Naive B cell (primary cell): ENCODE measurements at regions not wholly inside any gene's neighbourhood (a gene's known extent, or its start where the extent isn't known, plus 50 kb on each side); places are given as distances from the start of the nearest gene placed in this dataset.

Experiments used
- ATAC-seq, 2 donors: fragments of 150-1000 bp; cut with Tn5 transposase; 2 replicates each; pipeline ENCODE4 v1.10.0; 2021; ENCODE audit warnings: low read depth in 2 of 2, mild to moderate bottlenecking in 2 of 2, moderate library complexity in 2 of 2
- DNase-seq: peaks from one replicate; pipeline ENCODE4 v3.0.0; 2022
- H3K27ac Mint-ChIP-seq, 6 donors: one replicate each; pipeline ENCODE4 v1.8.0; 2020 to 2022; ENCODE audit warnings: mild to moderate bottlenecking in 6 of 6, mixed read lengths in 6 of 6, moderate library complexity in 5 of 6, inconsistent platforms in 2 of 6
- H3K27me3 Mint-ChIP-seq, 3 donors: one replicate each; pipeline ENCODE4 v1.8.0; 2021 to 2022; ENCODE audit warnings: mixed read lengths in 3 of 3, mild to moderate bottlenecking in 1 of 3
- H3K36me3 Mint-ChIP-seq, 2 donors: one replicate each; pipeline ENCODE4 v1.8.0; 2020 to 2022; ENCODE audit warnings: mixed read lengths in 2 of 2, inconsistent platforms in 1 of 2, mild to moderate bottlenecking in 1 of 2
- H3K4me1 Mint-ChIP-seq, 3 donors: one replicate each; pipeline ENCODE4 v1.8.0; 2020 to 2022; ENCODE audit warnings: mixed read lengths in 3 of 3, inconsistent platforms in 1 of 3, mild to moderate bottlenecking in 1 of 3, moderate library complexity in 1 of 3
- H3K4me3 Mint-ChIP-seq, 8 donors: one replicate each; pipeline ENCODE4 v1.8.0; 2020 to 2022; ENCODE audit warnings: mild to moderate bottlenecking in 8 of 8, mixed read lengths in 8 of 8, moderate library complexity in 8 of 8, inconsistent platforms in 2 of 8
- H3K9me3 Mint-ChIP-seq, 7 donors: one replicate each; pipeline ENCODE4 v1.8.0; 2020 to 2022; ENCODE audit warnings: mixed read lengths in 7 of 7, mild to moderate bottlenecking in 5 of 7, inconsistent platforms in 2 of 7, moderate library complexity in 1 of 7

DNA sequence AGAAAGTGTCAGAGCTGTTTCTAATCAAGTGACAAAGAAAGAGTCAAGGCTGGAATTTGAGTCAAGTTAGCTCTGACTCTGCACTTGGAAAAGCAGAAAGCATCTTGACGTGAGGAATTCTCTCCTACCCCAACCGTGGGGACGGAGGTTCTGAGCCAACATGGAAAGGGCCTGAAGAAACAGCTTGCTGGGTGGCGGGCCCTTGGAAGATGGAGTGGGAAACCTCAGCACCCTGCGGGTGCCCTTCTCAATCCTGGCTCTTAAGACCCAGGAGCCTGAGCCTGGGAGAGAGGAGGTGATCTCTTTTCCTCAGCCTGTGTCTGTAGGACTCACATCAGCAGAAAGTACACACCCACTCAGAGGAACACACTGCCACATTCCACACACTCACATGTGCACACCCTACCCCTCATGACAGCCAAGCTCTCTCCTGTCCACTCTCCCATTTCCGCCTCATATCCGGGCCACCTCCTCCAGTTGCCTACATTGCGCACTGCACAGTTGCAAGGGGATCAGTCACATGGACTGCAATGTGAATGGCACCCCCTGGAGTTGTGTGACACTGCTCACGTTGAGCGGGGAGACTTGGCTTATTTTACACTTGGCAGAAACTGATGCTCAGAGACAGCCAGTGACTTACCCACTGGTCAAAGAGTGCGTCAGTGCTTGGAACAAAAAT is 101.5 kb upstream of the SLC6A6 start:
- DNase-seq: no peak
- Mint-ChIP-seq H3K4me3 (no peak overlapping the region), H3K9me3 (no peaks in the 10 kb centered on the region), H3K27me3 (peaks cover 27 to 50% (median 50%) of the 10 kb centered on the region in 3 donors), H3K4me1 (peaks cover 0 to 7% (median 0%) of the 10 kb centered on the region in 3 donors), H3K36me3 (no peaks in the 10 kb centered on the region), H3K27ac (no peak overlapping the region)
- no peak for ATAC-seq

DNA sequence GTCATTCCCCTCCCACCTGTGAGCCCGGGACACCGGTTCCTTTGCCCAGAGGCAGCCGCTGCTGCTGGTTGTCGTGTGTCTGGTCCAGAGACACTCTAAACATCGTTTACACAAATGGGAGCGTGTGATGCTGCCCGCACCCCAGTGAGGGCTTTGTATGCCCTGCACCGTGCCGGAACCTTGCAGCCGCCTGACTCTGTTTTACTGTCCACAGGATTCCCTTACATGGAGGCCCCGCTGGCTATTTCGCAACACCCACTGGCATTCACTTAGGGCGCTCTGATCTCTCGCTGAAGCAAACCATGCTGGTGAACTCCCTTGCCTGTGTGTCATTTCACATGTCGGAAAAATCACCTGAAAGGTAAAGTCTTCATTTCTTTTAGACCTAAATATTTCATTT is 100.8 kb upstream of the SLC6A6 start:
- Mint-ChIP-seq H3K36me3 (no peaks in the 10 kb centered on the region), H3K27ac (peak overlapping the region in 1 of 6 donors; percentile 61)
- DNase-seq: no peak

DNA sequence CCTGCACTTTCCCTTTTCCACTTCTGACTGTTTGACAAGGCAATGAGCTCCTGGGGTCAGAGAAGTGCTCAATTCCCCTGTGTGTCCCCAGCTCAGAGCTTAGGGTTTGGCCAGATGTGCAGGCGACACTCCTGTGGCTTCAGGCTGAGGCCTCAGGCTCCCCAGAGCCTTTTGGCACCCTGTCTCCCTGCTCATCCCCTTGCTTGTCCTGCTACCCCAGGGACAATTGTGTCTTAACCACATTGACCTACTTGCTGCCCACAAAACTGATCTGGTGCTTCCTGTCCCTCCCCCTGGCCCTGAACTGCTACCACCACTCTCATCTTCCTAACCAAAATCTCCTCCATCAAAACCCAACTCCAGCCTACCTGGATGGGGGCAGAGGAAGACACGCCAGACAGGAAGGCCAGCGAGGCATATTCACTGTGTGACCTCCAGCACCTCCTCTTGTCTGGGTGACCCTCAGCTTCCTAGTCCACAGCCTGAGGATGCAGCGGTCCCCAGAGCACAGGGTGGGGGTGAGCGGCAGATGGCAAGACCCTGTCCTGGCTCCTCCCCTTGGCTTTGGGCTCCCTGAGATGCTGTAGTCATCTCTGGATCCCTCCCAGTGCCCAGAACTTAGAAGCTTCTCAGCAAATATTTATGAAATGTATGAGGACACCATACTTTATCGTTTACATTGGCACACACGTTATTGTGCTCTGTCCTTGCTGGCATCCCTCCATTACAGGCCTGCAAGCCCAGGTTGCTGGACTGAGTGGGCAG is 98.9 kb upstream of the SLC6A6 start:
- ATAC-seq (no peak), DNase-seq (no peak)
- Mint-ChIP-seq H3K27me3 (peaks cover 22 to 71% (median 53%) of the 10 kb centered on the region in 3 donors), H3K4me3 (no peak overlapping the region), H3K9me3 (no peaks in the 10 kb centered on the region), H3K4me1 (peaks cover 0 to 7% (median 0%) of the 10 kb centered on the region in 3 donors), H3K36me3 (no peaks in the 10 kb centered on the region), H3K27ac (no peak overlapping the region)

More for the DNA sequence above, 100.8 kb upstream of the SLC6A6 start:
- H3K9me3 Mint-ChIP-seq: no peaks in the 10 kb centered on the region
- H3K27me3 Mint-ChIP-seq: peaks cover 24 to 52% (median 47%) of the 10 kb centered on the region in 3 donors
- ATAC-seq: no peak
- peaks cover 0 to 7% (median 0%) of the 10 kb centered on the region in 3 donors for H3K4me1 Mint-ChIP-seq
- no peak overlapping the region for H3K4me3 Mint-ChIP-seq

DNA sequence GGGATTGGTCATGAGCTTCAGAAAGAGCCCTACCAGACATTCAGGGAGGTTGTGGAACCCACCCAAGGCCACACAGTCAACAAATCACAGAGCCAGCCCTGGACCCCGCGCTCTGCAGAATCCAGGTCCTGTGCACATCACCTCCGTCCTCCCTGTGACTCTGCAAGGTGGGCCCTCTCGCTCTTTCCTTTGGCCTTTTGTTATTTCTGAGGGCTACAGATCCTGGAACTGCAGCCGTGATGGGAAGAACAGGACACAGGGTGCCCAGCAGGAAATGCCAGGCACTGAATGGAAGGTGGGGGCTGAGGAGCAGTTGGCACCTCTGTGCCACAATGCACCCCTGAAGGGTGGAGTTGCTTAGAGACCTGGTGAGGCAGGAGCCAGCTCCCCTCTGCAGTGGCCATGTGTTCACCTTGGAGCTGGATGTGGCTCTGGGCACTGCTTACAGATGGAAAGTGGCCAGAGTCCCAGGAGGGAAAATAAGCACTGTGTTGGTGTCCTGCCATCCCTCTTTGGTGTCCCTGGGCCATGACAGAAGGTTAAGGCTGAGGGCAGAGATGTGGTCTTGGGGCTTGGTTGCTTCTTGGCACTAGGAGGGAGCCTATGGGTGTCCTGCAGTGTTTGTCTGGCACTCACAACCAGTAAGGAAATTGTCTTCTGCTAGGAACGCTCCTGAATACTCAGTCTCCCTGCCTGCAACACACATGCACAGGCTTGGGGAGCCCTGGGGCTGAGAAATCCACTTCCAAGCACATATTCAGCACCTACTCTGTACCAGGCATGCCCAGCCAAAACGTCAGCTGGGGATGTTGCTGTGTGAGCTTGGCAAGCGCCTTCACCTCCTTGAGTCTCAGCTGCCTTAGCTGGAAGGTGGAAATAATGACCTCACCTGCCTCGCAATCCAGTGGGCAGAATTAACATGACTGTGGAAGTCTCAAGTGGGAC is 98.0 kb upstream of the SLC6A6 start:
- DNase-seq (no peak), ATAC-seq (no peak)
- Mint-ChIP-seq H3K27ac (no peak overlapping the region), H3K4me3 (no peak overlapping the region), H3K27me3 (peaks cover 26 to 79% (median 55%) of the 10 kb centered on the region in 3 donors), H3K36me3 (no peaks in the 10 kb centered on the region), H3K4me1 (peaks cover 0 to 7% (median 0%) of the 10 kb centered on the region in 3 donors), H3K9me3 (peaks cover 0 to 2% (median 0%) of the 10 kb centered on the region in 7 donors)

DNA sequence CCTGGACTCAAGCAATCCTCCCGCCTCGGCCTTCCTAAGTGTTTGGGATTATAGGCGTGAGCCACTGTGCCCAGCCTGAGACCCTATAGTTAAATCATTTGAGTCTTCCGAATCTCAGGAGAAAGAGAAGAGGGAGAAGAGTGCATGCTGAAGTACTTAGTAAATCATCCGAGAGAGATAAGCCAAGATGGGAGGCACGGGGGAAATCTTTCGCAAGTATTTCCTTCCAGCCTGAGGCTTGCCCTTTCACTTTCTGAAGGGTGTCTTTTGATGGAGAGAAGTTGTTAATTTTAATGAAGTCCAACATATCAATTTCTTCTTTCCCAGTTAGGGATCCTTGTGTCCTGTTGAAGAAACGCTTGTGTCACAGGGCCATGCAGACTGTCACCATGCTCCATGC is 97.1 kb upstream of the SLC6A6 start:
- Mint-ChIP-seq H3K27ac (no peak overlapping the region), H3K4me1 (peaks cover 0 to 7% (median 0%) of the 10 kb centered on the region in 3 donors), H3K36me3 (no peaks in the 10 kb centered on the region), H3K4me3 (no peak overlapping the region), H3K9me3 (peaks cover 0 to 2% (median 0%) of the 10 kb centered on the region in 7 donors), H3K27me3 (peaks cover 29 to 82% (median 59%) of the 10 kb centered on the region in 3 donors)
- ATAC-seq: no peak
- no peak for DNase-seq

DNA sequence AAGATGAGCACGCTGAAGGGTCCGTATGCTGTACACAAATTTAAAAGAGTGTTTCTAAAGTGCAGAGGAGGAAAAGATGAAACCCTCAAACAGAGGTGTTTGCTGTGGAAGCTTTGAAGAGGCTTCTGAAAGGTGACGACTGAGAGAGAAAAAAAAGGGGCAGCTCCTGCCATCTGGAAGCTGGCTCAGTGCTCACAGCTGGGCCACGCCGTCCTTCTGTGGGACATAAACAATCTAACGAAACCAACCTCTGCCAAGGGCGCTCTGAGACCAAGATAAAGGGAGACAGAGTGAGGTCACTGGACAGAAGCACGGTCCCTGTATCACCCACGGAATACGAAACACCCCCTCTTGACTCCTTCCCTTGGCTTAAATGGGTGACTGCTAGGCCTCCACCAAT is 96.3 kb upstream of the SLC6A6 start:
- no peak for DNase-seq
- H3K4me3 Mint-ChIP-seq: no peak overlapping the region
- no peaks in the 10 kb centered on the region for H3K36me3 Mint-ChIP-seq
- H3K27me3 Mint-ChIP-seq: peaks cover 29 to 80% (median 61%) of the 10 kb centered on the region in 3 donors
- ATAC-seq: no peak
- no peak overlapping the region for H3K27ac Mint-ChIP-seq
- H3K4me1 Mint-ChIP-seq: peaks cover 0 to 7% (median 0%) of the 10 kb centered on the region in 3 donors
- peaks cover 0 to 2% (median 0%) of the 10 kb centered on the region in 7 donors for H3K9me3 Mint-ChIP-seq

DNA sequence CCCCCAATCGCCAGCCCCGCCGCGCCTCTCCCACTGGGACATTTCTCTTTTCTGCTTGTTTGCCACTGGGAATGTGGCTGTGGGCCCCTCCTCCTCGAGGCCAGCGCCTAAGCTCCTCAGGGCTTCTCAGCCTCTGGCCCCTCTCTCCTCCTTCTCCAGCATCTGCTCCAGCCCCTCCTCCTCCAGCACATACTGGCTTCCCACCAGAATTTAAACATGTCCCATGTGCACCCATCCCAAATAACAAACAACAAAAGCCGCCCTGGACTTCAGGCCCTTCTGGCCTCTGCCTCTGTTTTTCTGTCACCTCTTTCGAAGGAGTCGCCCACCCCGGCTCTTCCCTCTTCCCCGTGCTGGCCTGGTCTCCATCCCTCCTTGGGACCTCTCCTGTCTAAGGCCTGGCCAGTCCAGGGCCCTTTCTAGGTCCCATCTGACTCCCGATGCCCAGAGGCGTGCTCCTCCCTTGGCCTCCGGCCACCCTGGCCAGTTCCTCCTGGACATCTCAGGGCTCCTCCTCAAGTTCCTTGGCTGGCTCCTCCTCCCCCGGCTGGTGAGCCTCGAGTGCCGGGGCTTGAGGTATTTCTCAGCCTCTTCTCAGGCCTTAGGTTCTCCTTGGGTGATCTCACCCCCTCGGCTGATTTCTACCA is 94.6 kb upstream of the SLC6A6 start:
- H3K9me3 Mint-ChIP-seq: peaks cover 0 to 2% (median 0%) of the 10 kb centered on the region in 7 donors
- peaks cover 0 to 7% (median 0%) of the 10 kb centered on the region in 3 donors for H3K4me1 Mint-ChIP-seq
- H3K36me3 Mint-ChIP-seq: no peaks in the 10 kb centered on the region
- H3K27me3 Mint-ChIP-seq: peaks cover 23 to 83% (median 71%) of the 10 kb centered on the region in 3 donors
- H3K4me3 Mint-ChIP-seq: no peak overlapping the region
- no peak for DNase-seq
- ATAC-seq: no peak
- H3K27ac Mint-ChIP-seq: no peak overlapping the region

DNA sequence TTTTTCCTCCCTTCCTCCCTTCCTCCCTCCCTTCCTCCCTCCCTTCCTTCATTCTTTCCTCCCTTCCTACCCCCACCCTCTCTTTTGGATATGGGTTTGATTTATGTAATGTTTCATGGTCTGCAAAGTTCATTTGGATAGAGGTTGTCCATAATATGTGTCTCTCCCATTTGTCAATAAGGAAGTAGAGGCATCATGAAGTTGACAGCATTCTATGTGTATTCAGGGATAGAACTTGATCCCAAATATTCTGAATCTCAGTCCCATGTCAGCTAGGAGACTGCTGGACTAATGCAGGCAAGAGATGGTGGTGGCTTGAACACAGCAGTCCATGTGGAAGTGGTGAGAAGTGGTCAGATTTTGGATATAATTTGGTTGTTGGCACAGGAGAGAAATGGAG is 90.7 kb upstream of the SLC6A6 start:
- DNase-seq: no peak
- no peak for ATAC-seq
- Mint-ChIP-seq H3K4me3 (no peak overlapping the region), H3K36me3 (no peaks in the 10 kb centered on the region), H3K4me1 (no peaks in the 10 kb centered on the region), H3K27ac (no peak overlapping the region), H3K9me3 (peaks cover 0 to 2% (median 0%) of the 10 kb centered on the region in 7 donors), H3K27me3 (peaks cover 28 to 77% (median 58%) of the 10 kb centered on the region in 3 donors)

DNA sequence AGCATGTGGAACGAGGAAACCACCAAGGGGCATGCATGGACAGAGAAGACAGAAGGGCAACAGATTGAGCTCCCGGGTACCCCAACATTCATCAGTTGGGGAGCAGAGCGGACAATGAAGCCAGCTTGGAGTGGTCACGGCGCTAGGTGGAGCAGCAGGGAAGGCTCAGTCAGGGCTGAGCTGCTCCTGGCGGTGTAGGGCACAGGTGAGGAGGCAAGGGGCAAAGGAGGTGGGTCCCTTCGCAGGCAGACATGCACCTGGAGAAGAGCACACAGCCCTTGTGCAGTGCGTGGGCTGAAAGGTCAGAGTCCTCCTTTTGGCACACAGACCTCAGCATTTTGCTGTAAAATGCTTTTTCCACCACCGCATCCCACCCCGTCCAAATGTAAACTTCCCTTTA is 90.0 kb upstream of the SLC6A6 start:
- H3K9me3 Mint-ChIP-seq: peaks cover 0 to 2% (median 0%) of the 10 kb centered on the region in 7 donors

DNA sequence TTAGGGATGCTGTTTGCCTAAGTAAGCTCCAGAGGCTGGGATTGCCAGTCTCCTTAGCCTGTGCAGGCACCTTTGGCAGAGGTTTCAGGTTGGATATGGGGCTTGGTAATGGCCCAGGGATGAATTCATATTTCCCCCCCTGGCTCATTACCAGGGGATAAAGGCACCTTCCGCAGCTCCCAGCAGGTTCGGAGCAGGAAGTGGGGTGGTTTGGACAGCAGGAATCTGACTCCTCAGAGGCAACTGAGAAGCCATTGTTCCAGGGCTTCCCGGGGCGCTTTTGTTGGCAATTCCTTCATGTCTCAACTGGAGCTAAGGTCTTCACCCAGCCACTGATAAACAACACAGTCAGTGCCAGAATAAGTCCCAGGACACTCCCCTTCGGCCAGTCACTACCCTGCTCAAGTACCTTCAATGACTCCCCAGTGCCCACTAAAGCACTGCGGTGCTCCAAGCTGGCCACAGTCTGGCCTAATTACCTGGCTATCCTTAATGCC is 85.3 kb upstream of the SLC6A6 start:
- H3K4me1 Mint-ChIP-seq: peaks cover 0 to 4% (median 0%) of the 10 kb centered on the region in 3 donors
- H3K27ac Mint-ChIP-seq: no peak overlapping the region
- ATAC-seq: no peak
- peaks cover 0 to 9% of the 10 kb centered on the region in 2 donors for H3K36me3 Mint-ChIP-seq
- H3K27me3 Mint-ChIP-seq: peaks cover 12 to 34% (median 13%) of the 10 kb centered on the region in 3 donors
- no peak for DNase-seq
- H3K4me3 Mint-ChIP-seq: no peak overlapping the region
- peaks cover 5 to 21% (median 7%) of the 10 kb centered on the region in 7 donors for H3K9me3 Mint-ChIP-seq

More for the DNA sequence above, 90.0 kb upstream of the SLC6A6 start:
- DNase-seq (no peak), ATAC-seq (no peak)
- no peak overlapping the region for H3K4me3 Mint-ChIP-seq
- no peaks in the 10 kb centered on the region for H3K4me1 Mint-ChIP-seq
- no peak overlapping the region for H3K27ac Mint-ChIP-seq
- H3K27me3 Mint-ChIP-seq: peaks cover 25 to 73% (median 52%) of the 10 kb centered on the region in 3 donors
- no peaks in the 10 kb centered on the region for H3K36me3 Mint-ChIP-seq

DNA sequence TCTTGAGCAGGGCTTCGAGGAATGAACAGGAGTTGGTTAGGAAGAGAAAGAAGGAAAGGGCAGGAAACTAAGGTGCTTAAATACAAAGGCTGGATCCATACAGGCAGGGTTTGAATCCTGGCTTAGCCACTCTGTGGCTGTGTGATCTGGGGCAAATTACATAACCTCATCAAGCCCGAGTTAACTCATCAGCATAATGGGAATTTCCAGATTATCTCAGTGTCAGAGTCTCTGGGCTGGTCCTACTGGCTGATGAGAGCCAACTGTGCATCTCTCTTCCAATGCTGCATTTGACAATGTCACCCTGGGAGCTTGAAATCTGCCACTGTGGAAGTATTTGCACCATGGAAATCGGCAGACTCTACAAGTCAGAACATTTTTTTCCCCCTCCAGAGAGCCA is 83.8 kb upstream of the SLC6A6 start:
- Mint-ChIP-seq H3K27ac (no peak overlapping the region), H3K4me1 (peaks cover 0 to 4% (median 0%) of the 10 kb centered on the region in 3 donors), H3K27me3 (peaks cover 5 to 27% (median 8%) of the 10 kb centered on the region in 3 donors), H3K9me3 (peaks cover 5 to 28% (median 10%) of the 10 kb centered on the region in 7 donors), H3K4me3 (no peak overlapping the region), H3K36me3 (peaks cover 0 to 9% of the 10 kb centered on the region in 2 donors)
- ATAC-seq (no peak), DNase-seq (no peak)

DNA sequence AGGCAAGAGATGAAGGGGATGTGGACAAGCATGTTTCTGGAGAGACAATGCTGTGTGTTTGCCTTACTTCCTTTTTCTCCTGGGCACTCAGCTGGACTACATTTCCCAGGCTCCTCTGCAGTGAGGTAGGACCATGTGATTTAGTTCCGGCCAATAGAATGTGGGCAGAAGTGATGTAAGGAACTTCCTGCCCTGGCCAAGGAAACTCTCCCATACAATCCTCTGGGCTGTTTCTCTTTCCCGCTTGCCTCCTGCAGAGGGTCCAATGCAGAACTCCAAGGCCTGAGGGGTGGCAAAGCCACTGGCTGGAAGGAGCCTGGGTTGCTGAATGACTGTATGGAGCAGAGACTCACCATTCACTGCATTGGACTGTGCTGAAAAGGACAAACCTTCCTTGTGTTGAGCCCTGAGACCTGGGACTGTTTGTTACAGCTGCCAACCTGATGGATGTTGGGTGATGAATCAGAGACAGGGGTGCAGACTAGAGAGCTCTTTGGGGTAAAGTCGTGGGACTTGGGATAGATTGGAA is 82.7 kb upstream of the SLC6A6 start:
- H3K27ac Mint-ChIP-seq: peak overlapping the region in 2 of 6 donors; percentile 6 to 32
- DNase-seq: peak; percentile 18
- H3K9me3 Mint-ChIP-seq: peaks cover 5 to 28% (median 10%) of the 10 kb centered on the region in 7 donors
- peak; percentile 66 to 68 for ATAC-seq
- peaks cover 5 to 27% (median 13%) of the 10 kb centered on the region in 3 donors for H3K27me3 Mint-ChIP-seq
- peaks cover 0 to 4% (median 0%) of the 10 kb centered on the region in 3 donors for H3K4me1 Mint-ChIP-seq
- H3K36me3 Mint-ChIP-seq: peaks cover 0 to 9% of the 10 kb centered on the region in 2 donors
- no peak overlapping the region for H3K4me3 Mint-ChIP-seq
